COR-L47 (cell line): ENCODE measurements at regions not wholly inside any gene's neighbourhood (a gene's known extent, or its start where the extent isn't known, plus 50 kb on each side); places are given as distances from the start of the nearest gene placed in this dataset.
A peak's percentile ranks its signal among the peaks of the same experiment; 100 is the strongest.
"Not testable (repeated sequence)": the region's sequence is repeated elsewhere in the genome, so short reads cannot be mapped to it uniquely, and the experiment has no call there.

Experiments
- DNase-seq: peaks from one replicate; lab custom pipeline; 2025; lab: John Stamatoyannopoulos, UW

DNA sequence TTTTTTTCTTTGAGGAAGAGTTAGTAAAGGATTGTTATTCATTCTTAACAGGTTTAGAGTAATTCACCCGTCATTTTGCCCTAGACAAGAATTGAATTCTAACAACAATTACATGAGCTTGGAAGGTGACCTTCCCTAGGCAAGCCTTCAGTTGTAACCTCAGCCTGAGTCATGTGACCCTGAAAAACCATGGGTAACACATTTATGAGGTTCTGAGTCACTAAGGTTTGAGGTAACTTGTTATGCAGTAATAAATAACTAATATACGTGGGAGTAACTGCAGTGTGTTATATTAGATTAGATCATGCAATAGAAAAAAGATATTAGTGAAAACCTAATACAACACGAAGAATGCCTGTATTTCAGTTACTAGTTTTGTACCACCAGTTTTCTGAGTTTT is 237.6 kb upstream of the NDN start:
- DNase-seq, result no peak

DNA sequence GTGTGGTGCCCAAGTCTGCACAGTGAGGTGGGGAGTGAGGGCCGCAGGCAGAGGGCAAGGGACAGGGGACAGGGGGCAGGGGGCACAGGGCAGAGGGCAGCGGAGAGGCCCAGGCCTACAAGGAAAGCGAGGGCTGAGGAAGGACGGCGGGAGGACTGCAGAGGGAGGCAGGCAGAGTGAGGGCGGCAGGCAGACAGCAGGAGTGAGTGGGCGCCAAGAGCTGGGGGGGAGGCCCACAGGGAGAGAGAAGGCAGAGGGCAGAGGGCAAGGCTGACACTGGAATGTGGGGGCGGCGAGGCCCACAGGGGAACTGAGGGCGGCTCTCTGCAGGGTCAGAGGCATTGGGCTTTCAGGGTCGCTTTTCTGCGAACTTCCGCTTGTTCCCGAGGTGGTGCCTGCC is 267.8 kb upstream of the NDN start:
- no peak for DNase-seq

DNA sequence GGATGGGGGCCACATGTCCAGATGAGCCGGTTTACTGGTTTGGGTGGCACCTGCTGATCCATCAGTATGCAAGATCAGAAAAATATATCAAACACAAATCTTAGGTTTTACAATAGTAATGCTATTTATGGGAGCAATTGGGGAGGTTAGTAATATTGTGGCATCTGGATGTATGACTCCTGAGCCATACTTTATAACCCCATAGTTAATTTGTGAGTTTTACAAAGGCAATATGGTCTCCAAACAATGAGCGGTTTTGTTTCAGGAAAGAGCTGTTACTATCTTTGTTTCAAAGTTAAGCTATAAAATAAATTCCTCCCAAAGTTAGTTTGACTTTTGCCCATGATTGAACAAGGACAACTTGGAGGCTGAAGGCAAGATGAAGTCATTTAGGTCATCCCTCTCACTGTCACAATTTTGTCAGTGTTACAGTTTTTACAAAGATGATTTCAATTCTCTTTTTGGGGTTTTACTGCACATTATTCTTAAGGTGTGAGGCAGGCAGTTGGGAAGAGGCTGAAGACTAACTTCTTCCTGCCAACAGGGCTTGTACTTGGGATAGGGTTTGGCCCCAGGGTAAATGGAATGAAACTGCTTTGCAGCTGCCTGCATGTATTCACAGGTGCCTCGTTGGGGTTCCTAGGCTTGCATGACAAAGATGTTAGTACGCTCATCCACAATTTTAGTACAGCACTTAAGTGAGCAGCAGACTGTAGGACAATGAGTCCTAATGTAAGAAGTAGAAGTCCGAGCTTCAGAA is 296.6 kb upstream of the NDN start:
- no peak for DNase-seq

DNA sequence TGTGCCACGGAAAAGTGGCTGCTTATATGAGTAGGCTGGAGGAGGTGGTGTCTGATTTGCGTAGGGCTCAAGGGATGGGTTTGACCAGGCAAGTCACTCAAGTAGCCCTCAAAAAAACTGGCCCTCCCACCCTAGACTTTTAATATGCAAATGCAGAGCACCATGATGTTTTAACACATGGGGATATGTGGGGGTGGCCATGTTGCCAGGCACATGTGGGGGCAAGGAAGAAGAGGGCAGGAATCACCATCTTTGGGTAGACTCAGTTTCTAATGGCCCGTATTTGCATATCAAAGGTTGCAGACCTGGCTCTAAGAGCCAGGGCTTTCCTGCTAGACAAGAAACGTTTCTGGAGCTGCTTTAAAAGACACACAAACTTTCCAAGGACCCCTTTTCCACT is 307.2 kb upstream of the NDN start:
- no peak for DNase-seq

DNA sequence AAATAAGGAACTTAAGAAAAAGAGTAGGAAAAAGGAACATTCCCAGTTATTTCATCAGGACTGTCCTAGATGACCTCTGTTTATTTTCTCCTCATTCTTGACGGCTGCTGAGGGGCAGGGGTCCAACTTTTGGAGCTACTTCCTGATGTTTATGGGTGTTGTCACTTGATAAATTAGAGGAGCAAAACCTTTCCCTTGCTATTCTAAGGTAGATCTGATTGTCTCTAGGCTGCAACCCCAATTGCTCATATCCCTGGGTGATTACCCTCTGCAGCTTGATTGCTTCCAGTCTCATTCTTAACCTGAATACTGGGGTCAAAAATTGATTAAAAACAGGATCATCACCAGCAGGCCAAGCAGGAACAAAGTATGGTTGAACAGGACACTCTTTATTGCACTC is 311.0 kb upstream of the NDN start:
- DNase-seq, result no peak

DNA sequence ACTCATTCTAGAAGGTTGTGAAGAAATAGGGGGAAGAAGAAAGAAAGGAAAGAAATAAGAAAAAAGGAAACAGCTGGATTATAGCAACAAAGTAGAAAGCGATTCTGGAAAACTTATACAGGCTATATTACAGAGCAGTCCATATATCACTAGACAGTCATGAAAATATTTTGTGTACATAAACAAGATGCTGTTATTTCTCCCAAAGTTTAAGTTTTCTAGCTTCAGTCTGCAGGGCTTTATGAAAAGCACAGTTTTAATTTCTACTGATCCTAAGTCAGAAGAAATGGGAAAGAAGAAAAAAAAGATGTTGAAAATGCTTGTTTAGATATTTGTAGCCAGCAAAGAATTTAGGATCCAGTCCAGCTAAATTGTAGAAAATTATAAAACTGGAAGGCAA is 321.4 kb upstream of the NDN start:
- no peak for DNase-seq

DNA sequence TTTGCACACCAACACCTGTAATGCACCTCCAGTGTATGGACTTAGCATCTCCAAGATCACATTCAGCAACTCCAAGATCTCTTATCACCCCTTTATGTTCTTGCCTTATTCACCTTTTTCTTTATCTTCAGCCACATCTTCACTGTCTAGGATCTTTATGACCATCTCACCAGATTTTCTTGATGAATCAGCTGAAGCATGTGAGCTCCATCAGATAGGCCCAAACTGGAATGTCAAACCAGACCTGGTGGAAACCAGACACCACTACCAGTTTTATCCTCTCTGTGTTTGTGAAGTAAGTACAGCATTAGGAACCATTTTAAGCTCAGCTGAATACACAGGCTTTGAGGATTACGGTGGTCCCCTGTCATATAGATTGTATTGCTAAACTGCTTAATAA is 330.4 kb upstream of the NDN start:
- no peak for DNase-seq

DNA sequence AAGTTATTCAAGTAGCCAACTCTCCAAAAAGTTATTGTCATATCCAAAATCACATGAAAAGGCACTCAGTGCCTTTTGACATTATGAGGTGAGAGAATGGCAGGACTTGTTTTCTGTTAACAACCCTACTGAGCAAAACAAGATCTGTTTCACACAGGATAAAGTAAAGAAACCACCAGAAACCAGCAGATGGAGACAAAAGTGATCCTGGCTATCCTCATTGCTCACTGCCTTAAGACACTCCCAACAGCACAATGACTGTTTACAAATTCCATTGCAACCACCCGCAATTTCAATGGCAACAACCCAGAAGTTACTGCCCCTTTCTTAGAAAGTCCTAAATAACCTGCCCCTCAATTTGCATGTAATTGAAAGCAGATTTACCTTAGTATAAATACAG is 352.6 kb upstream of the NDN start:
- DNase-seq, result no peak

DNA sequence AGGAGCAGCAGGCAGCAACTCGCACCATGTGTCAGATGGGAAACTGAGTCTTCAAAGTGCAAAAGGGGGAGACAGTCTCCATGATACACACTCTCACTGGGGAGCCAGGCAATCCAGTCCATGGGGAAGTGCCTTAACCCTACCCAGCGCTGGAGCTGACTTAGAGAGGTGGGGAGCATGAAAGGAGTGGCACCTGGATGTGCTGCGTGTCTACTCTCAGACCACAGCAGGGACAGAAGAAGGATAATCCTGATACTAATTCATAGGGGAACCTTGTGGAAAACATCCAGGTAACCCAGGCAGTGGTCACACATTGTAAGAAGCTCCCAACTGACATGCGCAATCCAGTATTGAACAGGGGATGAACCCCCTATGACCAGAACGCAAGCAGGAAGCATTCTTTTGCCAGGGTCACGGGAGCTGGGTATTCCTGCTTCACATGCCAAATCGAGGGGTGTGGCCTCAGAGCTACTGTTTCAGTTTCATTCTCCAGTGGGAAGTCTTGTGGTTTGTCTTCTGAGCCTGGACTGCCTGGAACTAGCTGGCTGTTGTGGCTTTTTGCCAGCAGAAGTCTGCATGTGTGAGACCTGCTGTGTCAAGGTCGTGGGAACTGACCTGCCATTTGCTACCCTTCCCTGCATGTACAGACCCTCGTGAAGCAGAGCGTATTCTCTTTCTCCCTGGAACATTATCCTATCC is 367.6 kb upstream of the NDN start:
- no peak for DNase-seq

DNA sequence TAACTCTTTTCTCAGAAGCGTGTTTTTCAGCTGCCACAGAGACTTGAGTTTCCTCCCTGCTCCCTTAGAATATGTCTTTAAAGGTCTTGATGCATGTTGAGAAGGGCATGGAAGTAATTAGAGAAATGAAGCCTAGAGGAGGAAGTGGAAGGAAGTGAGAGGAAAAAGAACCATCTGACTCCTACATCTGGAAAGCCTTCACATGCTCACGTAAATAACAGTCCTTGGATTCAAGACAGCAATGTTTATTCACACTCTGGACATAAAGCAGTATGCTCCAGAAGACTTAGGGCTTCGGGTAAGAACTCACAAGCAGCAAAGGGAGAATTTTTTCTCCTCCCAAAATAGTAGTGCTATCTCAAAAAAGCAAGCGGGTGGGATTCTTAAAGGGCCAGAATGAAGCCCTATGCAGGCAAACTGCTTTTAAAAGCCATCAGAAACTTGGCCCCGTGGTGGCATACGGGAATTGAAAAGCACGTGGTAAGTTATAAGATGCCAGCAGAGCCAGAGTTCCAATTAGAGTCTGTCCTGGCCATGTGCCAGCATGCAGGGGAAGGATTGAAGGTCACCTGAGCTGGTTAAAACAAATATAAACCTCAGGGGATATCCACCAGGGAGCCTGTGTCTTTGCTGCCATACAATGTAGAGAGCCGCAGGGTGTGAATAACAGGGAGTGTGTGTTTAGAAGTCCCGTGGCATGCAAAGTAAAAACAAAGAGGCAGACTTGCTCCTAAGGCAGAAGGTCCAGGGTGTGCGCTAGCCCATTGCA is 380.8 kb upstream of the NDN start:
- DNase-seq, result peak; percentile 1

DNA sequence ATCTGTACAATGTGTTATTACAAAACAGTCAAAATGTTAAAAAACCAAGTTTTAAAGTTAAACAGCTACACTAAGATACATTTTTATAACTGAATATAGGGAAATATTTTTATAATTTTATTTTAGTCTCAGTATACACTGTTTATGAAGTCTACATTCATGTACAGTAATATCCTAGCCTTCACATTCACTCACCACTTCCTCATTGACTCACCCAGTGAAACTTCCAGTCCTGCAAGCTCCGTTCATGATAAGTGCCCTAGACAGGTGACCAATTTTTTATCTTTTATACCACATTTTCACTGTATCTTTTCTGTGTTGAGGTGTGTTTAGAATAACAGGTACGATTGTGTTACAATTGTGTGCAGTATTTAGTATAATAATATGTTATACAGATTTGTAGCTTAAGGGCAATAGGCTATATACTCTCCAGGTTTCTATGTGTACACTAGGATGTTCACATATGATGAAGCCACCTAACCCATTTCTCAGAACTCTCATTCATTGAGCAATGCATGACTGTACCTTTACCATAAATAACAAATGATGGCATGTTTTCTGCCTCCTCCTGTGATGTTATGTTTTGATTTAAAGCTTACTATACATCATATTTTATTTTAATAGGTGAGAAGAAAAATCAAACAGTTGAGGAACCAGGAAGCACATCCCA is 388.4 kb upstream of the NDN start:
- no peak for DNase-seq

DNA sequence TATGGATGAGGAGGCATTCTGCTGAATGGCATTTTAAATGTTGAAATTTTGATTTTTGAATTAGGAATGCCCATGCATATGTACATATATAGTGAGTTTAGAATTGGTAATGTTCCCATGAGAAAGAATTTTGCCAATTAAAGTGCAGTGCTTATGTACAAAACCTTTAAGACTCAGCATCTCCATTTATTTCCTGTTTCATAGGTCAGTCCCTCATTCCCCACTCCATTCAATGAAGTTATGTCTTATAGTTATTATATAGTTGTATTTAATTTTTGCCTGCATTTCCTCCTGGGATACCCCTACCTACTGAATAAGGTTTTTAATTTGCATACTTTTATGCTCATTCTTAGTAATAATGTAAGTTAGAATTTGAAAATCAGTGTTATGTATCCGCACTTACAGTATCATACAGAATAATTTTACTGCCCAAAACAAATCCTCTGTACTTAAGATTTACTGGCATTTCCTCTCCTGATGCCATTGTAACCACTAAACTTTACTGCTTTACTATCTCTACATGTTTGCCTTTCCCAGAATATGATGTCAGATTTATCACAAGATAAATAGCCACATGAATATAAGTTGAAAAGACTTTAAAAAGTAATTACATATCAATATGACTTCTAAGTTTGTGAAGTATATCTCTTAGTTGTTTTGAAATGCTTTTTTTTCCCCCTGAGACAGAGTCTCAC is 389.1 kb upstream of the NDN start:
- DNase-seq, result no peak

DNA sequence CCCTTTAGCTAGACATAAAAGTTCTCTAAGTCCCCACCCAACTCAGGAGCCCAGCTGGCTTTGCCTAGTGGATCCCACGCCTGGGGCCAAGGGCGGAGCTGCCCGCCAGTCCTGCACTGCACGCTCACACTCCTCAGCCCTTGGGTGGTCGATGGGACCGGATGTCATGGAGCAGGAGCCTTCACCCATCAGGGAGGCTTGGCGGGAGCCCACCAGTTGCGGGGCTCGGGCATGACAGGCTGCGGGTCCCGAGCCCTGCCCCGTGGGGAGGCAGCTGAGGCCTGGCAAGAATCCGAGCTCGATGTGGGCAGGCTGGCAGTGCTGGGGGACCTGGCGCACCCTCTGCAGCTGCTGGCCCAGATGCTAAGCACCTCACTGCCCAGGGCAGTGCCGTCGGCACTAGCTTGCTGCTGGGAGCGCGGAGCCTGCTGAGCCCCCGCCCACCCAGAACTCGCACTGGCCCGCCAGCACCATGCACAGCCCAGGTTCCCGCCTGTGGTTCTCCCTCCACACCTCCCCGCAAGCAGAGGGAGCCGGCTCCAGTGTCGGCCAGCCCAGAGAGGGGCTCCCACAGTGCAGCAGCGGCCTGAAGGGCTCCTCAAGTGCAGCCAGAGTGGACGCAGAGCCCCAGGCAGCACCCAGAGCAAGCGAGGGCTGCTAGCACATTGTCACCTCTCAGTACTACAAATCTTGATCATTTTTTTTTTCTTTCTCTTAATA is 391.4 kb upstream of the NDN start:
- DNase-seq, result no peak

DNA sequence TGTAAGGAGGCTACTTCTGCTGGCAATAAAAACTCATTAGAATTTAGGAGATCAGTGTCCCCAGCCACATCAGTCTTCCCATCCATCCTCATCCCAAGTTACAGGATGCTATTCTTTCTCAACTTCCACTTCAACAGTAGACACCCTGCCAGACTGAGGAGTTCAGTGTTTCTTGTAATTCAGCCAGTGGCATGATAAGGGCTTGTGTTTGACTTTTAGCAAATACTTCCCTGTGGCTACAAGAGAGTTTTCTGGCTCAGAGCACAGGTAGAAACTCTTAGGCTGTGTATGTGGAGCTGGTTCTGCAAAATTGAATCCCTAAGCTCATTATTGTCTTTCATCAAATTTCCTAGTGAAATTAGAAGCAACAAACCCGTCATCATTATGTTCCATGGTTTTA is 401.8 kb upstream of the NDN start:
- DNase-seq, result not testable (repeated sequence)

DNA sequence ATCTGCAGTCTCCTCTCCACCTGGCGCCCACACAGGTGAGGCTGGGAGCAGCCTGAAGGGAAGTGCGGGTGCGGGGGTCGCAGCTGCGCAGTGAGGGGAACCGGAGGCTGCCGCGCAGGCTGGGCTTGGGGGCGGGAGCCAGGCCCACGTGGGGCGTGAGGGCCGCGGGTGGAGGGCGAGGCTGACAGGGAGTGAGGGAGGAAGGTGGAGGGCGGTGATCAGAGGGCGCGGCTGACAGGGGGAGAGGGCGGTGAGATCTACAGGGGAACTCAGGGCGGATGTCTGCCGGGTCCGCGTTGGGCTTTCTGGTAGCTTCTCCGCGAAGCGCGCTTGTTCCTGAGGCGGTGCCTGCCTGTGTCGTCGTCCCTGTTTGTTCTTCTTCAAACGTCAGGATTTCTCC is 414.4 kb upstream of the NDN start:
- not testable (repeated sequence) for DNase-seq

DNA sequence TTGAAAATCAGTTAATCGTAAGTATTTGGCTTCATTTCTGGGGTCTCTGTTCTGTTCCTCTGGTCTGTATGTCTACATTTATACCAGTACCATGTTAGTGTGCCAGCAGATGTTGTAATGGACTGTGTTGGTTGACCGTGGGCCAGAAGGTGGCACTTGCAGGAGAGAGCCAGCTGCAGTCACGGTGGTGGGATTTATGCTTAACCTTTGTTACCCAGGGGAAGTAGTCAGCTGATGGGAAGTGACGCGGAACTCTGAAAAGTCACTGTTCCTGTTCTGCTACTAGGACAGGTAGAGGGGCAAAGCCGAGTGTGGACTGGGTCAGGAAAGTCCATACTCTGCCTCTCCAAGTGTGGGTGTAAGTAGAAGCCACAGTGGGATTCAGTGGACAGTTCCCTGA is 420.4 kb upstream of the NDN start:
- DNase-seq, result not testable (repeated sequence)

DNA sequence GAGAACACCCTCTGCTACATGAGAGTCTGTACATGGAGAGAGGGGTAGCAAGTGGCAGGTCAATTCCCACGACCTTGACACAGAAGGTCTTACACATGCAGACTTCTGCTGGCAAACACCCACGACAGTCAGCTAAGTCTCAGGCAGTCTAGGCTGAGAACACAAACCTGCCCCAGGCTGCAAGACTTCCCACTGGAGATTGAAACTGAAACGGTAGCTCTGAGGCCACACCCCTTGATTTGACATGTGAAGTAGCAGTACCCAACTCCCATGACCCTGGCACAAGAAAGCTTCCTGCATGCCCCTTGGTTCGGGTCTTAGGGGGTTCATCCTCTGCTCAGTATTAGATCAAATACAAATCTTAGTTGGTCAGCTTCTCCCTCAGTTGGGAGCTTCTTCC is 420.8 kb upstream of the NDN start:
- DNase-seq, result not testable (repeated sequence)

DNA sequence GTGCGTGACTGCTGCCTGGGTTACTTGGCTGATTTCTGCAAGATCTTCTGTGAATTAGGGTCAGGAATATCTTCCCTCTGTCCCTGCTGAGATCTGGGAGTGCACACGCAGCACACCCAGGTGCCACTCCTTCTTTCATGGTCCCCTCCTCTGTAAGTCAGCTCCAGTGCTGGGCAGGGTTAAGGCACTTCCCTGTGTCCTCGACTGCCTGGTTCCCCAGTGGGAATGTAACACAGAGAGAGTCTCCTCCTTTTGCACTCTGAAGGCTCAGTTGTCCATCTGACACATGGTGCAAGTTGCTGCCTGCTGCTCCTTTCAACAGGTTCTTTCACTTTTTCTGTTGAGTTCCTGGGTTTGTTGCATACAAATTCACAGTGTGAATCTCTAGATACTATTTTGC is 421.2 kb upstream of the NDN start:
- not testable (repeated sequence) for DNase-seq

DNA sequence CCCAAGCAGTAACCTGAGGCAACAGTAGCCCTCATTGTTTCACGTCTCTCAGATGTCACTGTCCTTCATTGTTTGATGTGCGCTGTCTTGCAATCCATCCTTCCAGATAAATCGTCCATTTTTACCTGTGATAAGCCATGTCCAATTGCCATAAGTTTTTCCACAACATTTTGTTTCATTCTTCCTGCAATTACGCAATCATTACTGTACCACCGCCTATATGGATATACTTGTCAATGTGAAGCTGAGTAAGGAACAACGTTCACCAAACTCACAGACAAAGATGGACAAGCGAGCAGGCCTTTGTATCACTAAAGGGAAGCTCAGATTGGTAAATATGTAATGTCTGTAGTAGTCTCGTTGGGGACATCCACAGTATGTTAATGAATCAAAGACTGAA is 452.5 kb upstream of the NDN start:
- not testable (repeated sequence) for DNase-seq

DNA sequence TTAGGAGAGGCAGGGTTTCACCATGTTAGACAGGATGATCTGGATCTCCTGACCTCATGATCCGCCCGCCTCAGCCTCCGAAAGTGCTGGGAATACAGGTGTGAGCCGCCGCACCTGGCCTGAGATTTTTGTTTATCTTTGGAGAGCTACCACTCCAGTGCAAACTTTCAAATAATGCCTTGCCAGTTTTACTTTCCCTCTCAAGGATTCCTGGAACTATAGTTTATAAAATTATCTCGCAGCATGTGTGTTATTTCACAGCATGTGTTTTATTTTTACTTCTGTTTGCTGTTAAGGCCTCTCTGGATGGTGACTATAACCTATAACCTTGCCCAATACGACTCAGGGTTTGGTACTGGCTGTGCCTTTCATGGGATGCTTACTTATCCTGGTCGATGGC is 458.0 kb upstream of the NDN start:
- DNase-seq, result not testable (repeated sequence)

DNA sequence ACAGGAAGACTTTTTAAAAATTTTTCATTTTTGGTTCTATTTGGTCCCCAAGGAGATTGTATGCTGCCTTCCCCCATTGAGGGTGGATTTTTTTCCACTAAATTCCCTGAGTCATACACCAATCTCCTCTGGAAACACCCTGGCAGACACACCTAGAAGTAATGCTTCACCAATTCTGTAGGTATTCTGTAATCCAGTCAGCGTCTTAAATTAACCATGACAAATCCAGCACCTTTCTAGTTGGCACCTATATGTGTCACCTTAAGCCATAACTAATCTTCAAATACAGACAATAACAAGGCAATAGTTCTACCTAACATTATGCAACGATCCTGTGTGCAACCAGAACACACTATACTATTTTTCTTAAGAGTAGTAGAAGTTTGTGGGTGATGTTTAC is 459.1 kb upstream of the NDN start:
- no peak for DNase-seq
